GM19395 (cell line): ENCODE measurements at regions not wholly inside any gene's neighbourhood (a gene's known extent, or its start where the extent isn't known, plus 50 kb on each side); places are given as distances from the start of the nearest gene placed in this dataset.

Source experiments
- ATAC-seq: cut with Tn5 transposase; IDR thresholded peaks from one replicate; pipeline ENCODE4 v1.9.1; 2021; ENCODE audit warnings: mild to moderate bottlenecking, moderate library complexity; ENCODE audit not compliant: unreplicated experiment

- no peak for ATAC-seq
Measured at GRCh38 chrX:118878977-118879376, 55.4 kb downstream of the ZCCHC12 start.

- ATAC-seq = no peak
Measured at GRCh38 chrX:118879586-118879985, 56.0 kb downstream of the ZCCHC12 start.

- ATAC-seq = no peak
Measured at GRCh38 chrX:118883994-118884393, 60.4 kb downstream of the ZCCHC12 start.

GRCh38 chrX:118884552-118885138 is 61.0 kb downstream of the ZCCHC12 start:
- ATAC-seq = no peak

GRCh38 chrX:118893923-118894322 is 70.3 kb downstream of the ZCCHC12 start:
- no peak for ATAC-seq

- no peak for ATAC-seq
Measured at GRCh38 chrX:118901991-118902390, 72.4 kb upstream of the LONRF3 start.

- peak; percentile 74 for ATAC-seq
Measured at GRCh38 chrX:118904218-118904617, 70.2 kb upstream of the LONRF3 start.

- no peak for ATAC-seq
Measured at GRCh38 chrX:118904664-118905063, 69.8 kb upstream of the LONRF3 start.
